Keratinocyte (primary cell): ENCODE measurements at regions not wholly inside any gene's neighbourhood (a gene's known extent, or its start where the extent isn't known, plus 50 kb on each side); places are given as distances from the start of the nearest gene placed in this dataset.
"Not testable (repeated sequence)": the region's sequence is repeated elsewhere in the genome, so short reads cannot be mapped to it uniquely, and the experiment has no call there.

ENCODE experiments used
- DNase-seq: peaks from one replicate; pipeline ENCODE4 v3.0.0-alpha.2; 2011; ENCODE audit warnings: low read depth, missing footprints, low spot score
- FAIRE-seq: peaks from 2 replicates; lab custom pipeline; 2011; peaks lifted over from hg19 to GRCh38; lab: Jason Lieb, UNC
- H2AFZ ChIP-seq: 2 replicates; pipeline ENCODE4 v1.6.0; 2012; ENCODE audit warnings: low read length, control low read depth, inconsistent platforms; ENCODE audit not compliant: control insufficient read depth
- H3K27ac ChIP-seq: 2 replicates; pipeline ENCODE4 v1.5.1; 2011; ENCODE audit warnings: low read length; ENCODE audit not compliant: control insufficient read depth, insufficient read depth
- H3K27me3 ChIP-seq: 3 replicates; pipeline ENCODE4 v1.6.0; 2011; ENCODE audit warnings: low read length; ENCODE audit not compliant: control insufficient read depth, insufficient read depth; ENCODE audit errors: extremely low read depth
- H3K36me3 ChIP-seq, 2 experiments: 2 replicates in 1 of 2; 3 replicates in 1 of 2; pipeline ENCODE4 v1.5.1; 2011; ENCODE audit warnings: low read length in 2 of 2, mild to moderate bottlenecking in 1 of 2; ENCODE audit not compliant: control insufficient read depth in 2 of 2, insufficient read depth in 2 of 2; ENCODE audit errors: extremely low read depth in 1 of 2
- H3K4me1 ChIP-seq: 3 replicates; pipeline ENCODE4 v1.5.1; 2011; ENCODE audit warnings: low read length; ENCODE audit not compliant: control insufficient read depth, insufficient read depth; ENCODE audit errors: extremely low read depth
- H3K4me2 ChIP-seq: 3 replicates; pipeline ENCODE4 v1.6.0; 2011; ENCODE audit warnings: low read depth, low read length; ENCODE audit not compliant: control insufficient read depth, insufficient read depth; ENCODE audit errors: extremely low read depth
- H3K4me3 ChIP-seq, 3 experiments: fragments of 200-600 bp in 1 of 3; sonication (generic) in 1 of 3; 2 replicates in 2 of 3; 3 replicates in 1 of 3; pipeline ENCODE4 v1.5.1; 2011 to 2016; ENCODE audit warnings: low read length in 3 of 3, mild to moderate bottlenecking in 3 of 3, control low read depth in 2 of 3, inconsistent platforms in 1 of 3, low read depth in 1 of 3, mixed read lengths in 1 of 3, mixed run types in 1 of 3, moderate library complexity in 1 of 3; ENCODE audit not compliant: control insufficient read depth in 2 of 3, insufficient read depth in 2 of 3; ENCODE audit errors: extremely low read depth in 1 of 3
- H3K79me2 ChIP-seq: 2 replicates; pipeline ENCODE4 v1.6.0; 2012; ENCODE audit warnings: low read length; ENCODE audit not compliant: control insufficient read depth, insufficient read depth
- H3K9ac ChIP-seq: 3 replicates; pipeline ENCODE4 v1.6.0; 2011; ENCODE audit warnings: low read length; ENCODE audit not compliant: control insufficient read depth, insufficient read depth; ENCODE audit errors: extremely low read depth
- H3K9me1 ChIP-seq: 3 replicates; pipeline ENCODE4 v1.6.0; 2011; ENCODE audit warnings: low read length; ENCODE audit not compliant: control insufficient read depth, insufficient read depth; ENCODE audit errors: extremely low read depth
- H3K9me3 ChIP-seq: 2 replicates; pipeline ENCODE4 v1.5.1; 2012; ENCODE audit warnings: low read depth, low read length; ENCODE audit not compliant: control insufficient read depth
- H4K20me1 ChIP-seq: 3 replicates; pipeline ENCODE4 v1.6.0; 2011; ENCODE audit warnings: low read length; ENCODE audit not compliant: control insufficient read depth, insufficient read depth; ENCODE audit errors: extremely low read depth
- CTCF ChIP-seq, 3 experiments: IDR thresholded peaks in 1 of 3; conservative IDR thresholded peaks in 1 of 3; optimal IDR thresholded peaks in 1 of 3; 2 replicates in 2 of 3; 3 replicates in 1 of 3; pipeline versions ENCODE3 to v1.5.1; 2011; ENCODE audit warnings: low read length in 3 of 3, mild to moderate bottlenecking in 3 of 3, moderate library complexity in 2 of 3, control low read depth in 1 of 3, inconsistent platforms in 1 of 3; ENCODE audit not compliant: insufficient read depth in 2 of 3; ENCODE audit errors: extremely low read depth in 1 of 3
- EZH2 ChIP-seq: IDR thresholded peaks from one replicate; pipeline ENCODE4 v1.6.1; 2012; ENCODE audit warnings: inconsistent platforms, mild to moderate bottlenecking, low read length, moderate library complexity
- dilution Hi-C: fragments of 300-500 bp; cut with MboI; formaldehyde crosslinking; loops from one replicate; pipeline ENCODE4 v1.7.0; 2020; ENCODE audit warnings: low sequenced_read_pairs; ENCODE audit not compliant: extremely low pct_ligation_motif_present

GRCh38 chr14:105901226-105901625 lies 374.8 kb downstream of the TMEM121 start:
- Histone ChIP-seq H2AFZ (no peak overlapping the region), H3K9ac (no peak overlapping the region), H3K36me3 (no peaks in the 10 kb centered on the region), H3K79me2 (no peaks in the 10 kb centered on the region), H3K27ac (no peak overlapping the region), H3K9me3 (peaks cover 13% of the 10 kb centered on the region), H3K4me3 (no peak overlapping the region), H3K27me3 (no peaks in the 10 kb centered on the region), H3K4me2 (no peak overlapping the region), H4K20me1 (no peaks in the 10 kb centered on the region), H3K9me1 (no peaks in the 10 kb centered on the region), H3K4me1 (no peaks in the 10 kb centered on the region)
- no peak for DNase-seq
- dilution Hi-C loops: no loop called here
- TF ChIP-seq EZH2: no peak
- TF ChIP-seq CTCF (optimal IDR thresholded peaks at IDR 0.05 in 1 of 3, IDR thresholded peaks at IDR 0.05 in 1 of 3, conservative IDR thresholded peaks at IDR 0.05 in 1 of 3; ENCODE audit: extremely low read depth in 1 of 3, insufficient read depth in 2 of 3, low read length in 3 of 3): no peak
- FAIRE-seq: no peak

- Histone ChIP-seq H4K20me1 (no peaks in the 10 kb centered on the region), H3K4me2 (no peak overlapping the region), H3K27me3 (no peaks in the 10 kb centered on the region), H3K4me3 (no peak overlapping the region), H3K9ac (no peak overlapping the region), H3K36me3 (no peaks in the 10 kb centered on the region), H3K9me3 (peaks cover 13% of the 10 kb centered on the region), H3K9me1 (no peaks in the 10 kb centered on the region), H2AFZ (no peak overlapping the region), H3K79me2 (no peaks in the 10 kb centered on the region), H3K27ac (no peak overlapping the region), H3K4me1 (no peaks in the 10 kb centered on the region)
- TF ChIP-seq EZH2 (no peak), CTCF (optimal IDR thresholded peaks at IDR 0.05 in 1 of 3, IDR thresholded peaks at IDR 0.05 in 1 of 3, conservative IDR thresholded peaks at IDR 0.05 in 1 of 3; ENCODE audit: extremely low read depth in 1 of 3, insufficient read depth in 2 of 3, low read length in 3 of 3) (no peak)
- dilution Hi-C loops: no loop called here
- DNase-seq: no peak
- no peak for FAIRE-seq
These were observed 375.9 kb downstream of the TMEM121 start for GRCh38 chr14:105902131-105902898.

GRCh38 chr14:105902899-105903165 lies 376.4 kb downstream of the TMEM121 start:
- H3K9ac ChIP-seq, FAIRE-seq, H3K27me3 ChIP-seq, DNase-seq, H3K36me3 ChIP-seq, H3K4me3 ChIP-seq, H3K9me1 ChIP-seq, H3K4me1 ChIP-seq, H4K20me1 ChIP-seq, H3K79me2 ChIP-seq, H3K27ac ChIP-seq, H2AFZ ChIP-seq, dilution Hi-C loops, H3K4me2 ChIP-seq: not testable (repeated sequence)
- H3K9me3 ChIP-seq: peaks cover 13% of the 10 kb centered on the region
